Left ventricle myocardium inferior (tissue), 1 donor: ENCODE measurements at regions not wholly inside any gene's neighbourhood (a gene's known extent, or its start where the extent isn't known, plus 50 kb on each side); places are given as distances from the start of the nearest gene placed in this dataset.
"Not testable (repeated sequence)": the region's sequence is repeated elsewhere in the genome, so short reads cannot be mapped to it uniquely, and the experiment has no call there.

ENCODE experiments used
- DNase-seq: peaks from one replicate; pipeline ENCODE4 v3.0.0-alpha.2; 2020
- H3K27ac ChIP-seq: fragments of 200-600 bp; replicated peaks from 2 replicates; pipeline ENCODE4 v1.8.0; 2021
- H3K27me3 ChIP-seq: fragments of 200-600 bp; 2 replicates; pipeline ENCODE4 v1.8.0; 2021; ENCODE audit warnings: low read depth
- H3K36me3 ChIP-seq: fragments of 200-600 bp; 2 replicates; pipeline ENCODE4 v1.8.0; 2021
- H3K4me1 ChIP-seq: fragments of 200-600 bp; 2 replicates; pipeline ENCODE4 v1.8.0; 2021
- H3K4me3 ChIP-seq: fragments of 200-600 bp; 2 replicates; pipeline ENCODE4 v1.8.0; 2021; ENCODE audit warnings: mild to moderate bottlenecking, moderate library complexity
- H3K9me3 ChIP-seq: fragments of 200-600 bp; replicated peaks from 2 replicates; pipeline ENCODE4 v1.8.0; 2021
- CTCF ChIP-seq: fragments of 200-600 bp; IDR thresholded peaks from 2 replicates; pipeline ENCODE4 v1.8.0; 2021; ENCODE audit warnings: antibody characterized with exemption, mild to moderate bottlenecking, borderline replicate concordance
- intact Hi-C: fragments of 100-400 bp; cut with micrococcal nuclease; formaldehyde crosslinking; loops from one replicate; pipeline ENCODE4 v1.11.0; 2022
- donor health status: DM: no; HTN: yes; CAD: no; lungs with severe emphysema.

GRCh38 chr18:27312153-27312552 is 127.0 kb upstream of the CHST9 start:
- H3K27ac ChIP-seq, result no peak overlapping the region
- H3K4me1 ChIP-seq, result no peaks in the 10 kb centered on the region
- no peaks in the 10 kb centered on the region for H3K27me3 ChIP-seq
- H3K36me3 ChIP-seq, result no peaks in the 10 kb centered on the region
- intact Hi-C loops, result no loop called here
- DNase-seq, result no peak
- no peak overlapping the region for H3K4me3 ChIP-seq
- no peak for TF ChIP-seq CTCF
- no peaks in the 10 kb centered on the region for H3K9me3 ChIP-seq

GRCh38 chr18:27311114-27311513 is 126.0 kb upstream of the CHST9 start:
- intact Hi-C loops, result no loop called here
- TF ChIP-seq CTCF, result no peak

GRCh38 chr18:27301615-27302378 is 116.7 kb upstream of the CHST9 start:
- Histone ChIP-seq H3K36me3 (no peaks in the 10 kb centered on the region), H3K27ac (no peak overlapping the region), H3K4me3 (no peak overlapping the region), H3K27me3 (no peaks in the 10 kb centered on the region), H3K4me1 (no peaks in the 10 kb centered on the region), H3K9me3 (no peaks in the 10 kb centered on the region)
- DNase-seq, result no peak
- intact Hi-C loops, result no loop called here
- no peak for TF ChIP-seq CTCF

More at GRCh38 chr18:27311114-27311513, 126.0 kb upstream of the CHST9 start:
- no peak overlapping the region for H3K27ac ChIP-seq
- no peaks in the 10 kb centered on the region for H3K9me3 ChIP-seq
- H3K4me3 ChIP-seq, result no peak overlapping the region
- no peaks in the 10 kb centered on the region for H3K4me1 ChIP-seq
- DNase-seq, result no peak
- H3K27me3 ChIP-seq, result no peaks in the 10 kb centered on the region
- H3K36me3 ChIP-seq, result no peaks in the 10 kb centered on the region

- Histone ChIP-seq H3K36me3 (no peaks in the 10 kb centered on the region), H3K27ac (no peak overlapping the region), H3K4me1 (no peaks in the 10 kb centered on the region), H3K9me3 (no peaks in the 10 kb centered on the region), H3K4me3 (no peak overlapping the region), H3K27me3 (no peaks in the 10 kb centered on the region)
- TF ChIP-seq CTCF, result peak; percentile 64
- no peak for DNase-seq
- intact Hi-C loops, result no loop called here
These were observed 113.2 kb upstream of the CHST9 start for GRCh38 chr18:27298214-27298804.

- H3K36me3 ChIP-seq, H3K4me1 ChIP-seq, H3K27ac ChIP-seq, H3K27me3 ChIP-seq, H3K9me3 ChIP-seq, DNase-seq, intact Hi-C loops, H3K4me3 ChIP-seq: not testable (repeated sequence)
These were observed 101.0 kb upstream of the CHST9 start for GRCh38 chr18:27285973-27286562.

GRCh38 chr18:27278131-27278530 is 93.0 kb upstream of the CHST9 start:
- intact Hi-C loops, result no loop called here
- no peaks in the 10 kb centered on the region for H3K4me1 ChIP-seq
- no peaks in the 10 kb centered on the region for H3K27me3 ChIP-seq
- H3K4me3 ChIP-seq, result no peak overlapping the region
- no peak for DNase-seq
- no peak for TF ChIP-seq CTCF
- H3K9me3 ChIP-seq, result no peaks in the 10 kb centered on the region
- no peak overlapping the region for H3K27ac ChIP-seq
- no peaks in the 10 kb centered on the region for H3K36me3 ChIP-seq
